Heart left ventricle (tissue), 13 donors: ENCODE measurements at regions not wholly inside any gene's neighbourhood (a gene's known extent, or its start where the extent isn't known, plus 50 kb on each side); places are given as distances from the start of the nearest gene placed in this dataset.

Experiments
- CTCF ChIP-seq, 12 donors: fragments of 200-600 bp; sonication (generic) in 4 of 12; IDR thresholded peaks; one replicate each; pipeline versions ENCODE4 v1.5.0 to v1.8.0; 2018 to 2022; ENCODE audit warnings: antibody characterized with exemption in 12 of 12, mild to moderate bottlenecking in 5 of 12
- POLR2A ChIP-seq, 2 donors: fragments of 450-650 bp; IDR thresholded peaks; one replicate each; pipeline ENCODE4 v1.6.1; 2017; ENCODE audit warnings: antibody characterized with exemption in 2 of 2, mild to moderate bottlenecking in 2 of 2, moderate library complexity in 2 of 2
- donor health status: ischemic (EF 13 %, LVEDD 7.1; RV severe dilation, severe dysfunction).
- donor health status: DM: no; HTN: yes; CAD: no.
- donor health status: DM: no; HTN: no; CAD: no.
- donor health status: ischemic (EF 25% LVEDD 6.9; RV normal size, moderate dysfunction).
- donor health status: ischemic (EF 25% LVEDD 5.7; RV mildly dilated, moderate dysfunction).
- donor health status: ischemic (EF 35%, LVEDD 5.7; RV mildly dilated, moderate dysfunction).
- donor health status: nonischemic (EF 11% LVEDD 7.7; RV severe dilation, severe dysfunction).
- donor health status: DM: yes; HTN: yes; CAD: no.
- donor health status: PGD.
- donor health status: ischemic (EF 29% LVEDD 5.4; RV normal size, mild dysfunction).
- donor health status: nonischemic (EF 23%, LVEDD 6.1; RV moderate dilation, normal function).

DNA sequence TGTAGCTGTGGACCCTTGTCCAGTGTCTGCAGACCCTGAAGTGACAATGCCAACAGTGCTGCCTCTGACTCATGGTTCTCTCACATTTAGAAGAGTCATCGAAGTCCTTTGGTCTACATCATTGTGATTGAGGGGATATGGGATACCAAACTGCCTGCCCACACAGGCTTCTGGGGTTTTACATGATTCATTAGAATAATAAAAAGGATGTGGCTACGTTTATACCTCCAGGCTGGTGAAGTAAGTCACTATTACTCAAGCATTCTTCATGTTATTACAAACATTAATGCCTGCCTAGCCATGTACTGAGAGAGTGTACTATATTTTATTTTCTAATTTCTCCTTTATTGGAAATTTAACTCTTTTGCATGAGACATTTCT, 365.7 kb downstream of the SPATA31D1 start:
- no peak for TF ChIP-seq CTCF (IDR thresholded peaks at IDR 0.05)
- no peak for TF ChIP-seq POLR2A (IDR thresholded peaks at IDR 0.05)
